Brain microvascular endothelial cell (primary cell): ENCODE measurements at regions not wholly inside any gene's neighbourhood (a gene's known extent, or its start where the extent isn't known, plus 50 kb on each side); places are given as distances from the start of the nearest gene placed in this dataset.

Source experiments
- DNase-seq: peaks from one replicate; pipeline ENCODE4 v3.0.0-alpha.2; 2020
- H3K27ac ChIP-seq: fragments of 250-450 bp; sonication (Bioruptor Pico); 2 replicates; pipeline ENCODE4 v1.5.1; 2020; ENCODE audit warnings: mild to moderate bottlenecking, moderate library complexity
- H3K27me3 ChIP-seq: fragments of 250-450 bp; sonication (Bioruptor Pico); replicated peaks from 2 replicates; pipeline ENCODE4 v1.5.1; 2020; ENCODE audit warnings: mild to moderate bottlenecking
- H3K36me3 ChIP-seq: fragments of 250-450 bp; sonication (Bioruptor Pico); replicated peaks from 2 replicates; pipeline ENCODE4 v1.5.1; 2020; ENCODE audit warnings: mild to moderate bottlenecking
- H3K4me3 ChIP-seq: 2 replicates; pipeline ENCODE4 v1.5.1; 2011; ENCODE audit warnings: low read depth, mild to moderate bottlenecking, control low read depth, low read length, moderate library complexity
- in situ Hi-C: cut with HindIII; loops from 2 replicates; pipeline ENCODE4 v1.10.0; 2017; ENCODE audit warnings: low sequenced_read_pairs, low pct_ligation_motif_present
- TF ChIP-seq, protein P1 (sequence below): IDR thresholded peaks from 2 replicates; pipeline ENCODE4 v1.5.1; 2011; ENCODE audit warnings: low read depth, mild to moderate bottlenecking, moderate library complexity, low read length, control low read depth, inconsistent platforms; ENCODE audit errors: missing control alignments

DNA sequence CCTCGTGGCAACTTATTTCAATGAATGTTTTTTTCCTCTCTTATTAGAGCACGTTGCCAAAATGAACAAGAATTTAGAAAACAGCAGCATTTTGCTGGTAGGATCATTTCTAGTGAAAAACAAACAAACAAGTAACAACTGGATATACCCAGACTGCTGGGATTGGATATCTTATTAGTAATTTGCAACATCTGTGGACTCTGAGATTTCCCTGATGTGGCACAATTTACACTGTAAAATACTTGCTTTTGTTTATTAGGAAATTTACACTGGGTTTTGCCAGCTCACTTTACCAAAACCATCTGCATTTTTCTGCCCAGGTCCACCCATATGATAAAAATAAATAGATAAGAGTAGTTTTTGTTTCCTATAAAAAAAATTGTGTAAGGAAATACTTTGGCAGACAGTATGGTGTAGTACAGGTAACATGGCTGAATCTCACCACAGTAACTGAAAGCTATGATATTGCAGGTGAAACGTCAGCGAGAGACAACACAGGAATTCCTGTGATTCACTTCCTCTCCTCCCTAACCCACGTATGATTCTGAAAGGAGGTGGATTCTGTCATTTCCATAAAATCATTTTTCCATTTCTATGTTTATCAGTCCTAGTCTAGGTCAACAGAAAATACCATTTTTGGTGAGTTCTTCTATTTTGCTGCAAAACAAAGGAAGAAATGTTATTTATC lies 176.2 kb upstream of the NOVA1 start:
- TF ChIP-seq, protein P1, sequence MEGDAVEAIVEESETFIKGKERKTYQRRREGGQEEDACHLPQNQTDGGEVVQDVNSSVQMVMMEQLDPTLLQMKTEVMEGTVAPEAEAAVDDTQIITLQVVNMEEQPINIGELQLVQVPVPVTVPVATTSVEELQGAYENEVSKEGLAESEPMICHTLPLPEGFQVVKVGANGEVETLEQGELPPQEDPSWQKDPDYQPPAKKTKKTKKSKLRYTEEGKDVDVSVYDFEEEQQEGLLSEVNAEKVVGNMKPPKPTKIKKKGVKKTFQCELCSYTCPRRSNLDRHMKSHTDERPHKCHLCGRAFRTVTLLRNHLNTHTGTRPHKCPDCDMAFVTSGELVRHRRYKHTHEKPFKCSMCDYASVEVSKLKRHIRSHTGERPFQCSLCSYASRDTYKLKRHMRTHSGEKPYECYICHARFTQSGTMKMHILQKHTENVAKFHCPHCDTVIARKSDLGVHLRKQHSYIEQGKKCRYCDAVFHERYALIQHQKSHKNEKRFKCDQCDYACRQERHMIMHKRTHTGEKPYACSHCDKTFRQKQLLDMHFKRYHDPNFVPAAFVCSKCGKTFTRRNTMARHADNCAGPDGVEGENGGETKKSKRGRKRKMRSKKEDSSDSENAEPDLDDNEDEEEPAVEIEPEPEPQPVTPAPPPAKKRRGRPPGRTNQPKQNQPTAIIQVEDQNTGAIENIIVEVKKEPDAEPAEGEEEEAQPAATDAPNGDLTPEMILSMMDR = no peak
- in situ Hi-C loops = no loop called here
- DNase-seq = no peak
- no peaks in the 10 kb centered on the region for H3K27me3 ChIP-seq
- H3K4me3 ChIP-seq = no peak overlapping the region
- no peaks in the 10 kb centered on the region for H3K36me3 ChIP-seq
- no peak overlapping the region for H3K27ac ChIP-seq

DNA sequence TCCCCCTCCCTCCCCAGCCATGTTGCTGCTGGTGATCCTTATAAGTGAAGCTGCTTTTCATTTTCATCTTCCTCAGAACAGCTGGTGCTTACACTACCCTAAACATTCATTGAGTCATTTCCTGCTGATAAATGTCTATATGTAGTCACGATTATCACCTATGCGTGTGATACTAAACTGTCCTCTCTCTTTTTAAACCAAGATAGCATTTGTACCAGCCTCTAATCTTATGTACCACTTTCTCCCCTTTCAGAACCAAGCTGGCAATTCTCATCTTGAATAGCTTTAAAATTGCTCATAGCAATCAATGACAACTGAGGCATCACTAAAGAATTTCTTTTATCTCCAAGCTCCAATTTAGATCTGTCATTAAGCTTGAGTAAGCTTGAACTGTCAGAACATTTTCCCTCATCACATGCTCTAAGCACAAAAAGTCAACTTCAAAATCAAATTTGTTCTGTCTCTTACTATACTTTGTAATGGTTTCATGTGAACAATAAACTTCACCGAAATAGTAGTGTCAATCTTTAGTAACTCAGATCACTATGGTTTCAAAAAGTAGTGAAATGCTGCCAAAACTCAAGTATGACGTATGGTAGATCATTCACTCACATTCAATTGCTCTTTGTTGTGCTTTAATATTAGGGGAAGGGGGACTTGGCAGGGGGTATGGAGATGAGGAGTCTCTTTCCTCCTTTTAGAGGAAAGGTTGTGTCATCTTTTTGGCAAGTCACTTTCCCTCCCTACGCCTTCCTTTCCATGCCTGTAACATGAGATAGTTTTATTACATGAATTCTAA lies 178.1 kb upstream of the NOVA1 start:
- Histone ChIP-seq H3K4me3 (no peak overlapping the region), H3K27ac (no peak overlapping the region), H3K36me3 (no peaks in the 10 kb centered on the region), H3K27me3 (no peaks in the 10 kb centered on the region)
- no peak for DNase-seq
- TF ChIP-seq, protein P1 = no peak
- in situ Hi-C loops = no loop called here

DNA sequence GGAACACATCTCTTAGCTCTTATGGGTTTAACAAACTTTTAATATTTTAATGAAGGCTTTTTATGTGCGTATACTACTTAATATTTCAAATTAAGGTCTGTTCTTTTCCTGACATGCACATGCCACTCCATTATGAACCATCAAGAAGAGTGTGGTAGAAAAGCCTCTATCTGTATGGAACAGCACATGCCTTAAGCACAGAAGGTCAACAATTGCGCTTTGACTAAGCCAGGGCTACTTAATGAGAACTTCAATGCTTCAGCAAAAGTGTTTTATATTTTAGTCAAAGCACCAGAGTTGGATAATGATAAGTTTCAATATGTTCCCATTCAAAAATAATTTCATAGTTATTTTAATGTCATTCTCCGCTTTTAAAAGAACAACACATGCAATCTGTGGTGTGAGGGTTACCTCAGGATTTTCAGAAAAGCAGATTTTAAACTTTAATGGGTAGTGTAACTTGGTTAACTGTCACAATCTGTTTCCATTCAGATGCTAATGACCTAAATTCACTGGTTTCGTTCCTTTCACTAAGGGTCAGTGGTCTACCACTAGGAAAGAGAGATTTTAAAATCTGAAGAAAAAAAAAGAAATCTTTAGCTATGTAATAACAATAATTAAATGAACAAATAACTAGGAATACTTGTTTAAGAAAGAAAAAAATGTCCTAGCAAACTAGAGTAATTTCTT lies 193.4 kb upstream of the NOVA1 start:
- no peaks in the 10 kb centered on the region for H3K36me3 ChIP-seq
- H3K27me3 ChIP-seq = no peaks in the 10 kb centered on the region
- no peak for DNase-seq
- in situ Hi-C loops = no loop called here
- TF ChIP-seq, protein P1 = no peak
- H3K4me3 ChIP-seq = no peak overlapping the region
- no peak overlapping the region for H3K27ac ChIP-seq

DNA sequence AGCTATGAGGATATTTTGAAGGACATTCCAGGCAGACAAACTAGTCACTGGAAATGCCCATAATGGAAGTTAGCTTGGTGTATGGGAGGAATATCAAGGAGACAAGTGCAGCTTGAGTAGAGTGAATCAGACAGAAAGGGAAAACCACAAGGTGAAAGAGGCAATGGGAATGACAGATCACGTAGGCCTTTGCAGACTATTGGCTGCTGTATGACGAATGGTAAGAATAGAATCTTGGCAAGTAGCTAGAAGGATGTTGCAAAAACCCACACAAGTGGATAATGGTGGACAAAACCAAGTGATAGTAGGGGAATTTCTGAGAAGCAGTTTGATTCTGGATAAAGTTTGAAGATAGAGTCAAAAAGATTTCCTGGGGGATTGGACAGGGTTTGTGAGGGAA lies 196.9 kb upstream of the NOVA1 start:
- no peak overlapping the region for H3K27ac ChIP-seq
- TF ChIP-seq, protein P1 = no peak
- no peak overlapping the region for H3K4me3 ChIP-seq
- no peaks in the 10 kb centered on the region for H3K27me3 ChIP-seq
- in situ Hi-C loops = no loop called here
- no peaks in the 10 kb centered on the region for H3K36me3 ChIP-seq
- DNase-seq = no peak

DNA sequence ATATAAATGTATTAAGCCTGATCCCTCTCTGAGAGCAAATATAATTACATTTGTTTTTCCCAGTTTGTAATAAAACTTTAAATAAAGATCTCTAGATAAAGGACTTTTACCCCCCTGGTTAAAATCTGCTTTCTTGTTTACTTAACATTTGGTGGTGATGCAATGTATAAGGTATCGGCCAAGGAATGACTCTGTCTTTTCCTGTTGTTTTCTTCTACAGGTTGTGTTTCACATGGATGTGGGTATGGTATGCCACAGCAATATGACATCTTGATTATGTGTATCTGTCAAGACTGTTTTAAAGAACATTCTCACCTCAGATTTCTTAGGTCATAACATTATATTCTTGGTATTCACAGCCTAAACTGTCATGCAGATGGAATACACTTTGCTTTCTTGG lies 210.6 kb upstream of the NOVA1 start:
- Histone ChIP-seq H3K27ac (no peak overlapping the region), H3K4me3 (no peak overlapping the region), H3K36me3 (no peaks in the 10 kb centered on the region), H3K27me3 (no peaks in the 10 kb centered on the region)
- in situ Hi-C loops = no loop called here
- no peak for DNase-seq
- TF ChIP-seq, protein P1 = no peak
